K562 (cell line): ENCODE measurements at regions not wholly inside any gene's neighbourhood (a gene's known extent, or its start where the extent isn't known, plus 50 kb on each side); places are given as distances from the start of the nearest gene placed in this dataset.

Experiments
- TF ChIP-seq, protein P1 (sequence below), 2 experiments: fragments of 450-650 bp; formaldehyde crosslinking in 1 of 2; IDR thresholded peaks; 2 replicates each; pipeline versions ENCODE4 v1.4.0 to v1.6.1; 2014 to 2020; ENCODE audit warnings: mild to moderate bottlenecking in 2 of 2, borderline replicate concordance in 1 of 2, low read depth in 1 of 2
- TF ChIP-seq, protein P2 (sequence below): fragments of 450-650 bp; formaldehyde crosslinking; IDR thresholded peaks from 2 replicates; pipeline ENCODE4 v1.4.0; 2020; ENCODE audit warnings: mild to moderate bottlenecking, moderate library complexity

DNA sequence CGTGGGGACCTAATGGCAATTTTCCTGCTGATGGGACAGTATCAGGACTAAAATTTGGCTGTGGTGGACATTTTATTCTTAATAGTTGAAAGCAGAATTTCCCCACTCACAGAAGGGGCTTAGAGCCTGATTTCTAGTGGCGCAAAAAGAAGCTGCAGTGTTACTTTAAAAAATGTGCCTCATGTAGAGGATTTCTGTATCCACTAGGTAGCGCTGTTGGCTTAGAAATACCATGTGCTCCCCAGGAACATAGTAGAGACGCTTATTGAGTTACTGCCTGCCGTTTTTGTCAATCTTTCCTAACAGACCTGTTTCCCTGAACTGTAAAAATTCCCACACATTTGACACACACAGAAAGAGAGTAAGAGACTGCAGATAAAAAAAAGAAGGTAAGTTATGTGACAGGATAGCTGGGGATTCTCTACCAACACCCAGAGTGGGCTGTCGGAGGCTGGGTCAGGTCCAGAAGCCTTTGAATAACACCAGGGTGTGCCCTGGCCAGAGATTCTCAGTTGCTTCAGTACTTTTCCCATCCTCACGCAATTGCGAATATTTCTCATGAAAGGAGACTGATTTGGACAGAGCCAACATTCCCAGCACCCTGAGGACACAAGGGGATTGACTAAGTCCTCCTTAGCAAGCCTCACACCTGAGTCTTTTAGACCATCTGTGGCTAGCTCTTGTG, 88.4 kb downstream of the ZXDA start (continued):
- TF ChIP-seq, protein P1, sequence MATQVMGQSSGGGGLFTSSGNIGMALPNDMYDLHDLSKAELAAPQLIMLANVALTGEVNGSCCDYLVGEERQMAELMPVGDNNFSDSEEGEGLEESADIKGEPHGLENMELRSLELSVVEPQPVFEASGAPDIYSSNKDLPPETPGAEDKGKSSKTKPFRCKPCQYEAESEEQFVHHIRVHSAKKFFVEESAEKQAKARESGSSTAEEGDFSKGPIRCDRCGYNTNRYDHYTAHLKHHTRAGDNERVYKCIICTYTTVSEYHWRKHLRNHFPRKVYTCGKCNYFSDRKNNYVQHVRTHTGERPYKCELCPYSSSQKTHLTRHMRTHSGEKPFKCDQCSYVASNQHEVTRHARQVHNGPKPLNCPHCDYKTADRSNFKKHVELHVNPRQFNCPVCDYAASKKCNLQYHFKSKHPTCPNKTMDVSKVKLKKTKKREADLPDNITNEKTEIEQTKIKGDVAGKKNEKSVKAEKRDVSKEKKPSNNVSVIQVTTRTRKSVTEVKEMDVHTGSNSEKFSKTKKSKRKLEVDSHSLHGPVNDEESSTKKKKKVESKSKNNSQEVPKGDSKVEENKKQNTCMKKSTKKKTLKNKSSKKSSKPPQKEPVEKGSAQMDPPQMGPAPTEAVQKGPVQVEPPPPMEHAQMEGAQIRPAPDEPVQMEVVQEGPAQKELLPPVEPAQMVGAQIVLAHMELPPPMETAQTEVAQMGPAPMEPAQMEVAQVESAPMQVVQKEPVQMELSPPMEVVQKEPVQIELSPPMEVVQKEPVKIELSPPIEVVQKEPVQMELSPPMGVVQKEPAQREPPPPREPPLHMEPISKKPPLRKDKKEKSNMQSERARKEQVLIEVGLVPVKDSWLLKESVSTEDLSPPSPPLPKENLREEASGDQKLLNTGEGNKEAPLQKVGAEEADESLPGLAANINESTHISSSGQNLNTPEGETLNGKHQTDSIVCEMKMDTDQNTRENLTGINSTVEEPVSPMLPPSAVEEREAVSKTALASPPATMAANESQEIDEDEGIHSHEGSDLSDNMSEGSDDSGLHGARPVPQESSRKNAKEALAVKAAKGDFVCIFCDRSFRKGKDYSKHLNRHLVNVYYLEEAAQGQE (IDR thresholded peaks at IDR 0.05; ENCODE audit: borderline replicate concordance): peak; percentile 61; the same call in 1 of the 2 replicates
- TF ChIP-seq, protein P1 (CRISPR knock-in tag; IDR thresholded peaks at IDR 0.05; ENCODE audit: low read depth): no peak
- TF ChIP-seq, protein P2, sequence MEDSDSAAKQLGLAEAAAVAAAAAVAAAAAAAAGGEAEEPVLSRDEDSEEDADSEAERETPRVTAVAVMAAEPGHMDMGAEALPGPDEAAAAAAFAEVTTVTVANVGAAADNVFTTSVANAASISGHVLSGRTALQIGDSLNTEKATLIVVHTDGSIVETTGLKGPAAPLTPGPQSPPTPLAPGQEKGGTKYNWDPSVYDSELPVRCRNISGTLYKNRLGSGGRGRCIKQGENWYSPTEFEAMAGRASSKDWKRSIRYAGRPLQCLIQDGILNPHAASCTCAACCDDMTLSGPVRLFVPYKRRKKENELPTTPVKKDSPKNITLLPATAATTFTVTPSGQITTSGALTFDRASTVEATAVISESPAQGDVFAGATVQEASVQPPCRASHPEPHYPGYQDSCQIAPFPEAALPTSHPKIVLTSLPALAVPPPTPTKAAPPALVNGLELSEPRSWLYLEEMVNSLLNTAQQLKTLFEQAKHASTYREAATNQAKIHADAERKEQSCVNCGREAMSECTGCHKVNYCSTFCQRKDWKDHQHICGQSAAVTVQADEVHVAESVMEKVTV (CRISPR knock-in tag): peak; percentile 59
- TF ChIP-seq, all 486 proteins: peak for 5
